ENCODE measurements at regions not wholly inside any gene's neighbourhood (a gene's known extent, or its start where the extent isn't known, plus 50 kb on each side); places are given as distances from the start of the nearest gene placed in this dataset.

DNA sequence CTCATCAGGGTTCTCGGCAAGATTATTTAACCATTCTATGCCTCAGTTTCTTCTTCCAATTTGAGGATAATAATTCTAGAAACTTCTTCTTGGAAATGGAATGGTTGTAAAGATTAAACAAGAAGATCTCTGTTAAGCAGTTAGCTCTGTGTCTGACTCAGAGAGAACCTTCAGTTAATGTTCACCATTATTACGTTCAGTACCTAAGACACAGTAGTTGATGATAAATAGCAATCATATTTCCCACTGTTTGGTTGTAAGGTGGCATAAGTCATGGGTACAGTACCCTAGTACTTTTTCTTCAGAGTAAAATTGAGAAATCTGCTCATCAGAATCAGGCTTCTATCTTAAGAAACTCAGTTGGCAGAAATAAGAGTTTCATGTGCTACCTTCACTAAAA, 366.5 kb upstream of the BOD1L1 start:
- TF ChIP-seq ZNF19 (tag by site-specific recombination; IDR thresholded peaks at IDR 0.05; ENCODE audit: low read depth) (no peak), CTCF (tag by site-specific recombination; IDR thresholded peaks at IDR 0.05) (no peak), HOXC10 (CRISPR knock-in tag; IDR thresholded peaks at IDR 0.05) (no peak), ZNF155 (tag by site-specific recombination; IDR thresholded peaks at IDR 0.05) (no peak), ZSCAN18 (tag by site-specific recombination; IDR thresholded peaks at IDR 0.05) (no peak), ZNF629 (tag by site-specific recombination; IDR thresholded peaks at IDR 0.05) (no peak), ZBTB20 (tag by site-specific recombination; IDR thresholded peaks at IDR 0.05) (no peak), ZNF518A (tag by site-specific recombination; conservative IDR thresholded peaks at IDR 0.05; ENCODE audit: low read depth) (no peak), ZNF830 (tag by site-specific recombination; IDR thresholded peaks at IDR 0.05; ENCODE audit: low read depth) (no peak), ZFP37 (tag by site-specific recombination; IDR thresholded peaks at IDR 0.05) (no peak), ZNF239 (tag by site-specific recombination; IDR thresholded peaks at IDR 0.05) (no peak)
- TF ChIP-seq, protein P1, sequence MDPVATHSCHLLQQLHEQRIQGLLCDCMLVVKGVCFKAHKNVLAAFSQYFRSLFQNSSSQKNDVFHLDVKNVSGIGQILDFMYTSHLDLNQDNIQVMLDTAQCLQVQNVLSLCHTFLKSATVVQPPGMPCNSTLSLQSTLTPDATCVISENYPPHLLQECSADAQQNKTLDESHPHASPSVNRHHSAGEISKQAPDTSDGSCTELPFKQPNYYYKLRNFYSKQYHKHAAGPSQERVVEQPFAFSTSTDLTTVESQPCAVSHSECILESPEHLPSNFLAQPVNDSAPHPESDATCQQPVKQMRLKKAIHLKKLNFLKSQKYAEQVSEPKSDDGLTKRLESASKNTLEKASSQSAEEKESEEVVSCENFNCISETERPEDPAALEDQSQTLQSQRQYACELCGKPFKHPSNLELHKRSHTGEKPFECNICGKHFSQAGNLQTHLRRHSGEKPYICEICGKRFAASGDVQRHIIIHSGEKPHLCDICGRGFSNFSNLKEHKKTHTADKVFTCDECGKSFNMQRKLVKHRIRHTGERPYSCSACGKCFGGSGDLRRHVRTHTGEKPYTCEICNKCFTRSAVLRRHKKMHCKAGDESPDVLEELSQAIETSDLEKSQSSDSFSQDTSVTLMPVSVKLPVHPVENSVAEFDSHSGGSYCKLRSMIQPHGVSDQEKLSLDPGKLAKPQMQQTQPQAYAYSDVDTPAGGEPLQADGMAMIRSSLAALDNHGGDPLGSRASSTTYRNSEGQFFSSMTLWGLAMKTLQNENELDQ (tag by site-specific recombination; IDR thresholded peaks at IDR 0.05; ENCODE audit: low read depth), result no peak

Data from HEK293 (cell line).